IMR-90 (cell line): ENCODE measurements at regions not wholly inside any gene's neighbourhood (a gene's known extent, or its start where the extent isn't known, plus 50 kb on each side); places are given as distances from the start of the nearest gene placed in this dataset.

Source experiments
- ATAC-seq: fragments of 200-7000 bp; cut with Tn5 transposase; 2 replicates; pipeline ENCODE4 v1.9.1; 2020; ENCODE audit warnings: low read depth, mild to moderate bottlenecking, moderate library complexity
- BruUV-seq: library from RNA; stranded (reverse); fragments of 400-500 nt; replicated peaks from 2 replicates; lab custom pipeline; 2021; lab: Mats Ljungman, UMichigan
- CTCF ChIA-PET: fragments of 300-600 bp; formaldehyde crosslinking; extraction: SDS; loops from one replicate; lab custom pipeline; 2021; ENCODE audit warnings: antibody characterized with exemption; lab: Yijun Ruan, JAX
- POLR2A ChIA-PET: fragments of 300-600 bp; sonication (Branson Sonifier 250); formaldehyde crosslinking; loops from one replicate; lab custom pipeline; 2022; ENCODE audit warnings: antibody characterized with exemption; ENCODE audit not compliant: unreplicated experiment; lab: Charles Lee
- DNase-seq: peaks from one replicate; pipeline ENCODE4 v3.0.0; 2013
- H2AFZ ChIP-seq: replicated peaks from 2 replicates; pipeline ENCODE3; 2013; ENCODE audit warnings: low read length, mild to moderate bottlenecking; ENCODE audit not compliant: poor library complexity
- H2AK5ac ChIP-seq: 2 replicates; pipeline ENCODE4 v1.6.1; 2013; ENCODE audit warnings: low read depth, low read length, inconsistent platforms
- H2AK9ac ChIP-seq: replicated peaks from 2 replicates; pipeline ENCODE3; 2013; ENCODE audit warnings: mild to moderate bottlenecking, low read depth, low read length, moderate library complexity; ENCODE audit not compliant: poor library complexity
- H2BK120ac ChIP-seq: 2 replicates; pipeline ENCODE4 v1.6.1; 2013; ENCODE audit warnings: low read depth, low read length, inconsistent platforms
- H2BK15ac ChIP-seq: 3 replicates; pipeline ENCODE4 v1.6.1; 2013; ENCODE audit warnings: low read depth, low read length, inconsistent platforms
- H2BK20ac ChIP-seq: 2 replicates; pipeline ENCODE4 v1.6.1; 2013; ENCODE audit warnings: low read depth, mild to moderate bottlenecking, inconsistent platforms, low read length, moderate library complexity
- H2BK5ac ChIP-seq: 2 replicates; pipeline ENCODE4 v1.6.1; 2013; ENCODE audit warnings: mild to moderate bottlenecking, low read depth, low read length, inconsistent platforms; ENCODE audit not compliant: poor library complexity, severe bottlenecking
- H3K14ac ChIP-seq: replicated peaks from 2 replicates; pipeline ENCODE4 v1.6.1; 2013; ENCODE audit warnings: low read depth, low read length, inconsistent platforms
- H3K18ac ChIP-seq: 2 replicates; pipeline ENCODE4 v1.6.1; 2013; ENCODE audit warnings: low read depth, low read length, control low read depth
- H3K23ac ChIP-seq: 2 replicates; pipeline ENCODE4 v1.6.1; 2013; ENCODE audit warnings: low read depth, low read length, inconsistent platforms
- H3K27ac ChIP-seq: 2 replicates; pipeline ENCODE4 v1.5.1; 2013; ENCODE audit warnings: mild to moderate bottlenecking, control low read depth, low read length; ENCODE audit not compliant: insufficient read depth
- H3K27me3 ChIP-seq: 2 replicates; pipeline ENCODE4 v1.6.1; 2013; ENCODE audit warnings: low read length; ENCODE audit not compliant: control insufficient read depth, insufficient read depth
- H3K36me3 ChIP-seq: 2 replicates; pipeline ENCODE4 v1.6.1; 2013; ENCODE audit warnings: low read length, mixed read lengths; ENCODE audit not compliant: control insufficient read depth, insufficient read depth
- H3K4ac ChIP-seq: 2 replicates; pipeline ENCODE4 v1.6.1; 2013; ENCODE audit warnings: low read depth, low read length, inconsistent platforms
- H3K4me1 ChIP-seq: 2 replicates; pipeline ENCODE4 v1.6.1; 2013; ENCODE audit warnings: low read length, mixed read lengths; ENCODE audit not compliant: control insufficient read depth, insufficient read depth
- H3K4me2 ChIP-seq: 2 replicates; pipeline ENCODE4 v1.6.1; 2013; ENCODE audit warnings: low read depth, mild to moderate bottlenecking, control low read depth, low read length, moderate library complexity
- H3K4me3 ChIP-seq: 2 replicates; pipeline ENCODE4 v1.5.1; 2013; ENCODE audit warnings: low read depth, mild to moderate bottlenecking, control low read depth, low read length, moderate library complexity; ENCODE audit not compliant: insufficient read depth
- H3K56ac ChIP-seq: 2 replicates; pipeline ENCODE4 v1.6.1; 2013; ENCODE audit warnings: low read length, inconsistent platforms; ENCODE audit not compliant: insufficient read depth; ENCODE audit errors: extremely low read depth
- H3K79me1 ChIP-seq, 2 experiments: 2 replicates each; pipeline ENCODE4 v1.6.1; 2013; ENCODE audit warnings: low read length in 2 of 2, inconsistent platforms in 1 of 2, low read depth in 1 of 2
- H3K9ac ChIP-seq: 2 replicates; pipeline ENCODE4 v1.6.1; 2013; ENCODE audit warnings: low read depth, low read length, control low read depth
- H3K9me1 ChIP-seq: 2 replicates; pipeline ENCODE4 v1.6.1; 2013; ENCODE audit warnings: low read length, inconsistent platforms; ENCODE audit not compliant: insufficient read depth
- H3K9me3 ChIP-seq: 2 replicates; pipeline ENCODE4 v1.6.1; 2013; ENCODE audit warnings: low read length; ENCODE audit not compliant: control insufficient read depth, insufficient read depth
- H4K20me1 ChIP-seq: 2 replicates; pipeline ENCODE4 v1.6.1; 2013; ENCODE audit warnings: low read length, inconsistent platforms; ENCODE audit not compliant: insufficient read depth
- H4K5ac ChIP-seq: 2 replicates; pipeline ENCODE4 v1.6.1; 2013; ENCODE audit warnings: mild to moderate bottlenecking, low read depth, low read length, control low read depth
- H4K8ac ChIP-seq, 2 experiments: 2 replicates each; pipeline ENCODE4 v1.6.1; 2013; ENCODE audit warnings: low read depth in 2 of 2, low read length in 2 of 2, control low read depth in 1 of 2, inconsistent platforms in 1 of 2
- H4K91ac ChIP-seq: 2 replicates; pipeline ENCODE4 v1.6.1; 2013; ENCODE audit warnings: low read depth, low read length, inconsistent platforms; ENCODE audit not compliant: insufficient read depth
- CHD1 ChIP-seq: IDR thresholded peaks from 2 replicates; pipeline ENCODE4 v1.6.1; 2012; ENCODE audit warnings: low read depth, low read length, improper control_type of control experiment
- FOS ChIP-seq: fragments of 150-350 bp; IDR thresholded peaks from 2 replicates; pipeline ENCODE4 v1.6.1; 2016; ENCODE audit warnings: low read depth, low read length
- MAFK ChIP-seq: IDR thresholded peaks from 2 replicates; pipeline ENCODE4 v1.6.1; 2012; ENCODE audit warnings: low read depth, low read length, improper control_type of control experiment
- WGBS, 2 experiments: methylation state at CpG; one replicate each; pipeline versions ENCODE4 v1.1.5 to v1.1.7; 2013; ENCODE audit warnings: missing lambda C conversion rate in 2 of 2; ENCODE audit not compliant: insufficient read length in 1 of 2; ENCODE audit errors: extremely low coverage in 2 of 2; 5-methylcytosine and 5-hydroxymethylcytosine counted together
- dilution Hi-C: fragments of 300-500 bp; cut with HindIII; formaldehyde crosslinking; loops from one replicate; pipeline ENCODE4 v1.14.3; 2018; ENCODE audit warnings: low sequenced_read_pairs; ENCODE audit not compliant: unreplicated experiment
- in situ Hi-C: fragments of 300-500 bp; cut with MboI; formaldehyde crosslinking; loops from 3 replicates; pipeline ENCODE4 v1.14.3; 2019; ENCODE audit warnings: low sequenced_read_pairs, inconsistent platforms, mixed read lengths
- intact Hi-C: fragments of 100-400 bp; cut with micrococcal nuclease; formaldehyde crosslinking; loops from 2 replicates; pipeline ENCODE4 v1.10.0; 2022
- TF ChIP-seq, protein P1 (sequence below): fragments of 150-350 bp; IDR thresholded peaks from 2 replicates; pipeline ENCODE4 v1.6.1; 2017; ENCODE audit warnings: mild to moderate bottlenecking, antibody characterized with exemption, low read length, low read depth

DNA sequence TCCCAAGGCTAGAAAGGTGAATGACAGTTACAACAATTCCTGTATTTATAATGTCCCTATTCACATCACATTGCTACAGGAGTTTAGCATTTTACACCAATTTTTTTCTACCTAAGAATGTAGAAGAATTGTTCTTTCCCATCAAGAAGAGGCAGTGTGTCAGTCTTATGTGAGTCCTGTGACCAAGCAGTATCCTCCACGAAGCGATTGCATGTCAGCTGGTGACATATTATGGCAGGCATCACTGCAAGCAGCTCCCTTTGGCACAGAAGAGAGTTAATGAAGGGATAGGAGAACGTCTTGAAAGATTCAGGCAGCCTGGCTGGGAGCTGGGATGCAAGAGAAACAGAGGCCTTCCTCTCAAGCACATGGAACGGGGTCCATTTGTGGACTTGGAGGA, 199.8 kb downstream of the SMC2 start:
- H2AK5ac ChIP-seq: no peak overlapping the region
- H3K4me1 ChIP-seq: no peaks in the 10 kb centered on the region
- no peak overlapping the region for H3K56ac ChIP-seq
- DNase-seq (no peak), ATAC-seq (no peak)
- in situ Hi-C loops (no loop called here), dilution Hi-C loops (no loop called here), intact Hi-C loops (no loop called here)
- no peak overlapping the region for H2AK9ac ChIP-seq
- H3K36me3 ChIP-seq: no peaks in the 10 kb centered on the region
- H3K4me2 ChIP-seq: no peak overlapping the region
- H4K8ac ChIP-seq: no peak overlapping the region
- no TSS peak for BruUV-seq
- POLR2A ChIA-PET: no interaction called here
- CTCF ChIA-PET: no interaction called here
- H2BK20ac ChIP-seq: no peak overlapping the region
- H2BK5ac ChIP-seq: no peak overlapping the region
- H3K23ac ChIP-seq: no peak overlapping the region
- no peak overlapping the region for H3K4me3 ChIP-seq
- no peak overlapping the region for H3K4ac ChIP-seq
- H2AFZ ChIP-seq: no peak overlapping the region
- H3K27me3 ChIP-seq: no peaks in the 10 kb centered on the region
- no peak overlapping the region for H3K18ac ChIP-seq
- no peak overlapping the region for H2BK120ac ChIP-seq
- H4K20me1 ChIP-seq: no peaks in the 10 kb centered on the region
- H3K9ac ChIP-seq: no peak overlapping the region
- no peaks in the 10 kb centered on the region for H3K79me1 ChIP-seq
- WGBS, 2 experiments: 20% methylated on average over 2 of the region's 4 CpGs; no CpG with 5 or more reads in 1 of the 2 experiments
- no peak overlapping the region for H4K91ac ChIP-seq
- H3K9me1 ChIP-seq: no peaks in the 10 kb centered on the region
- no peak overlapping the region for H4K5ac ChIP-seq
- no peak overlapping the region for H3K14ac ChIP-seq
- TF ChIP-seq FOS: no peak
- no peak for TF ChIP-seq MAFK
- no peak for TF ChIP-seq CHD1
- TF ChIP-seq, protein P1, sequence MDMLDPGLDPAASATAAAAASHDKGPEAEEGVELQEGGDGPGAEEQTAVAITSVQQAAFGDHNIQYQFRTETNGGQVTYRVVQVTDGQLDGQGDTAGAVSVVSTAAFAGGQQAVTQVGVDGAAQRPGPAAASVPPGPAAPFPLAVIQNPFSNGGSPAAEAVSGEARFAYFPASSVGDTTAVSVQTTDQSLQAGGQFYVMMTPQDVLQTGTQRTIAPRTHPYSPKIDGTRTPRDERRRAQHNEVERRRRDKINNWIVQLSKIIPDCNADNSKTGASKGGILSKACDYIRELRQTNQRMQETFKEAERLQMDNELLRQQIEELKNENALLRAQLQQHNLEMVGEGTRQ: no peak
- no peak overlapping the region for H3K27ac ChIP-seq
- no peak overlapping the region for H2BK15ac ChIP-seq
- H3K9me3 ChIP-seq: peaks cover 7% of the 10 kb centered on the region
